ENCODE measurements at regions not wholly inside any gene's neighbourhood (a gene's known extent, or its start where the extent isn't known, plus 50 kb on each side); places are given as distances from the start of the nearest gene placed in this dataset.
A peak's percentile ranks its signal among the peaks of the same experiment; 100 is the strongest.

GRCh38 chr5:68047035-68047434 is 168.5 kb upstream of the PIK3R1 start:
- no peak overlapping the region for H3K4me3 ChIP-seq (ENCODE audit: control insufficient read depth, low read depth, low read length)
- peak; percentile 73 for DNase-seq (ENCODE audit: low read depth)
- no peak for TF ChIP-seq CTCF (IDR thresholded peaks at IDR 0.05; ENCODE audit: control insufficient read depth, insufficient read depth, low read depth, low read length, missing control alignments)

GRCh38 chr5:68046445-68046844 is 169.1 kb upstream of the PIK3R1 start:
- no peak for TF ChIP-seq CTCF (IDR thresholded peaks at IDR 0.05; ENCODE audit: control insufficient read depth, insufficient read depth, low read depth, low read length, missing control alignments)
- no peak overlapping the region for H3K4me3 ChIP-seq (ENCODE audit: control insufficient read depth, low read depth, low read length)
- peak; percentile 98 for DNase-seq (ENCODE audit: low read depth)

GRCh38 chr5:68041293-68041692 is 174.3 kb upstream of the PIK3R1 start:
- TF ChIP-seq CTCF (IDR thresholded peaks at IDR 0.05; ENCODE audit: control insufficient read depth, insufficient read depth, low read depth, low read length, missing control alignments): no peak
- no peak for DNase-seq (ENCODE audit: low read depth)
- no peak overlapping the region for H3K4me3 ChIP-seq (ENCODE audit: control insufficient read depth, low read depth, low read length)

- no peak for TF ChIP-seq CTCF (IDR thresholded peaks at IDR 0.05; ENCODE audit: control insufficient read depth, insufficient read depth, low read depth, low read length, missing control alignments)
- DNase-seq (ENCODE audit: low read depth): no peak
Observed at GRCh38 chr5:68037546-68037945, 178.0 kb upstream of the PIK3R1 start.

GRCh38 chr5:68033961-68034571 is 181.5 kb upstream of the PIK3R1 start:
- TF ChIP-seq CTCF (IDR thresholded peaks at IDR 0.05; ENCODE audit: control insufficient read depth, insufficient read depth, low read depth, low read length, missing control alignments): no peak
- no peak overlapping the region for H3K4me3 ChIP-seq (ENCODE audit: control insufficient read depth, low read depth, low read length)
- DNase-seq (ENCODE audit: low read depth): no peak

More at GRCh38 chr5:68037546-68037945, 178.0 kb upstream of the PIK3R1 start:
- H3K4me3 ChIP-seq (ENCODE audit: control insufficient read depth, low read depth, low read length): no peak overlapping the region

GRCh38 chr5:68033029-68033428 is 182.5 kb upstream of the PIK3R1 start:
- no peak for TF ChIP-seq CTCF (IDR thresholded peaks at IDR 0.05; ENCODE audit: control insufficient read depth, insufficient read depth, low read depth, low read length, missing control alignments)

More at GRCh38 chr5:68033029-68033428, 182.5 kb upstream of the PIK3R1 start:
- no peak for DNase-seq (ENCODE audit: low read depth)
- H3K4me3 ChIP-seq (ENCODE audit: control insufficient read depth, low read depth, low read length): no peak overlapping the region

Measured in AG09309 (cell line).